ENCODE measurements at regions not wholly inside any gene's neighbourhood (a gene's known extent, or its start where the extent isn't known, plus 50 kb on each side); places are given as distances from the start of the nearest gene placed in this dataset.

DNA sequence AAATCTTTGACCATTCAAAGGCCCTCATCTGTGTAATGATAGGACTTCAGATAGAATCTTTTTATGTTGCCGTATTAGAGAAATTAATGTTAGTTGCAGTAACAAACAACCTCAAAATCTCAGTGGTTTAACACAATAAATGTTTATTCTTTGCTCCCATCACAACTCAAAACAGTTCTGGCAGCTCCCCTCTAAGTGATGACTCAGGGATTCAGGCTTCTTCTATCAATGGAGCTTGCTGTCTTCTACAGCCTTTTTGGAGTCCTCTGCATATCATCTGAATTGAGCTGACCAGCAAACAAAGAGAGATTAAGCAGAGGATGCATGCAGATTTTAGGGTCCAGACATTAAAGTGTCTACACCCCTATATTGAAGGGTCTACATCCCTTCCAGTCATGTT is 59.1 kb upstream of the RAB3GAP2 start:
- no peak for TF ChIP-seq CREM (IDR thresholded peaks at IDR 0.05; ENCODE audit: low read depth)
- TF ChIP-seq RAD21 (IDR thresholded peaks at IDR 0.05; ENCODE audit: insufficient read depth, low read depth, low read length), result no peak
- no peak for TF ChIP-seq FOXM1 (IDR thresholded peaks at IDR 0.05; ENCODE audit: low read depth, low read length)
- no peak for TF ChIP-seq SUZ12 (IDR thresholded peaks at IDR 0.05; ENCODE audit: unreplicated experiment)
- no peak for TF ChIP-seq HCFC1 (IDR thresholded peaks at IDR 0.05; ENCODE audit: low read length)
